H9 (cell line): ENCODE measurements at regions not wholly inside any gene's neighbourhood (a gene's known extent, or its start where the extent isn't known, plus 50 kb on each side); places are given as distances from the start of the nearest gene placed in this dataset.

Experiments
- DNase-seq: peaks from one replicate; pipeline ENCODE4 v3.0.0-alpha.2; 2017
- H2AFZ ChIP-seq: one replicate; pipeline ENCODE4 v1.6.1; 2013; ENCODE audit warnings: mild to moderate bottlenecking, low read length, control low read depth, moderate library complexity
- H2AK5ac ChIP-seq: 2 replicates; pipeline ENCODE4 v1.6.1; 2013; ENCODE audit warnings: low read length, control low read depth, mixed read lengths; ENCODE audit not compliant: insufficient read length
- H2BK120ac ChIP-seq: one replicate; pipeline ENCODE4 v1.6.1; 2013; ENCODE audit warnings: low read depth, mild to moderate bottlenecking, low read length, control low read depth, inconsistent platforms; ENCODE audit not compliant: poor library complexity, severe bottlenecking
- H2BK12ac ChIP-seq: 2 replicates; pipeline ENCODE4 v1.6.1; 2013; ENCODE audit warnings: low read length, control low read depth, mixed read lengths, low read depth; ENCODE audit not compliant: insufficient read length
- H2BK15ac ChIP-seq: 2 replicates; pipeline ENCODE4 v1.6.1; 2013; ENCODE audit warnings: low read depth, low read length, control low read depth
- H2BK20ac ChIP-seq: one replicate; pipeline ENCODE4 v1.6.1; 2013; ENCODE audit warnings: low read depth, mild to moderate bottlenecking, low read length, control low read depth, inconsistent platforms; ENCODE audit not compliant: poor library complexity, severe bottlenecking
- H2BK5ac ChIP-seq: 2 replicates; pipeline ENCODE4 v1.6.1; 2013; ENCODE audit warnings: low read length, control low read depth, mixed read lengths; ENCODE audit not compliant: insufficient read length
- H3K14ac ChIP-seq: 2 replicates; pipeline ENCODE4 v1.6.1; 2013; ENCODE audit warnings: low read length, control low read depth; ENCODE audit not compliant: insufficient read depth
- H3K18ac ChIP-seq: 2 replicates; pipeline ENCODE4 v1.6.1; 2013; ENCODE audit warnings: low read depth, mild to moderate bottlenecking, mixed read lengths, low read length, control low read depth; ENCODE audit not compliant: insufficient read length
- H3K23ac ChIP-seq: 2 replicates; pipeline ENCODE4 v1.6.1; 2013; ENCODE audit warnings: low read length, control low read depth, mixed read lengths, low read depth; ENCODE audit not compliant: insufficient read length
- H3K23me2 ChIP-seq: 2 replicates; pipeline ENCODE4 v1.6.1; 2013; ENCODE audit warnings: low read depth, mild to moderate bottlenecking, mixed read lengths, low read length, control low read depth; ENCODE audit not compliant: insufficient read length, poor library complexity, severe bottlenecking
- H3K27ac ChIP-seq: 2 replicates; pipeline ENCODE4 v1.5.1; 2013; ENCODE audit warnings: low read length, control low read depth, mixed read lengths, low read depth; ENCODE audit not compliant: insufficient read length
- H3K27me3 ChIP-seq: 2 replicates; pipeline ENCODE4 v1.6.1; 2013; ENCODE audit warnings: low read length, control low read depth, inconsistent platforms; ENCODE audit not compliant: insufficient read depth
- H3K4ac ChIP-seq: 2 replicates; pipeline ENCODE4 v1.6.1; 2013; ENCODE audit warnings: low read depth, mild to moderate bottlenecking, control low read depth, inconsistent platforms, low read length, moderate library complexity
- H3K4me1 ChIP-seq: 2 replicates; pipeline ENCODE4 v1.6.1; 2013; ENCODE audit warnings: low read length, control low read depth, inconsistent platforms; ENCODE audit not compliant: insufficient read depth
- H3K4me2 ChIP-seq: 2 replicates; pipeline ENCODE4 v1.6.1; 2013; ENCODE audit warnings: low read length, control low read depth, mixed read lengths; ENCODE audit not compliant: insufficient read length, insufficient read depth
- H3K56ac ChIP-seq: 2 replicates; pipeline ENCODE4 v1.6.1; 2013; ENCODE audit warnings: low read depth, mild to moderate bottlenecking, mixed read lengths, low read length, control low read depth; ENCODE audit not compliant: insufficient read length
- H3K79me1 ChIP-seq: 2 replicates; pipeline ENCODE4 v1.6.1; 2013; ENCODE audit warnings: low read depth, mild to moderate bottlenecking, moderate library complexity, low read length, control low read depth, inconsistent platforms; ENCODE audit not compliant: insufficient read depth, poor library complexity, severe bottlenecking
- H3K79me2 ChIP-seq: 2 replicates; pipeline ENCODE4 v1.6.1; 2013; ENCODE audit warnings: low read length, control low read depth, inconsistent platforms; ENCODE audit not compliant: insufficient read depth
- H3K9ac ChIP-seq: 2 replicates; pipeline ENCODE4 v1.6.1; 2013; ENCODE audit warnings: low read length, control low read depth, mixed read lengths; ENCODE audit not compliant: insufficient read length; ENCODE audit errors: extremely low read depth
- H3K9me3 ChIP-seq: one replicate; pipeline ENCODE4 v1.6.1; 2013; ENCODE audit warnings: low read depth, low read length, inconsistent platforms; ENCODE audit not compliant: control insufficient read depth
- H3T11ph ChIP-seq: one replicate; pipeline ENCODE4 v1.6.1; 2013; ENCODE audit warnings: mild to moderate bottlenecking, low read length, control low read depth, inconsistent platforms
- H4K20me1 ChIP-seq: one replicate; pipeline ENCODE4 v1.6.1; 2013; ENCODE audit not compliant: control insufficient read depth, insufficient read length, insufficient read depth
- H4K5ac ChIP-seq: 2 replicates; pipeline ENCODE4 v1.6.1; 2013; ENCODE audit warnings: low read depth, mild to moderate bottlenecking, mixed read lengths, low read length, control low read depth; ENCODE audit not compliant: insufficient read length
- H4K8ac ChIP-seq: replicated peaks from 2 replicates; pipeline ENCODE4 v1.6.1; 2013; ENCODE audit warnings: low read length, control low read depth, mixed read lengths, low read depth; ENCODE audit not compliant: insufficient read length
- H4K91ac ChIP-seq: 2 replicates; pipeline ENCODE4 v1.6.1; 2013; ENCODE audit warnings: low read depth, mild to moderate bottlenecking, moderate library complexity, mixed read lengths, low read length, control low read depth; ENCODE audit not compliant: insufficient read length
- H3K27ac Mint-ChIP-seq, 3 experiments: 2 replicates in 2 of 3; 3 replicates in 1 of 3; pipeline ENCODE4 v1.8.0; 2020 to 2021; ENCODE audit warnings: mixed read lengths in 3 of 3, mild to moderate bottlenecking in 1 of 3, moderate library complexity in 1 of 3
- H3K27me3 Mint-ChIP-seq: 2 replicates; pipeline ENCODE4 v1.8.0; 2021; ENCODE audit warnings: low read depth, mild to moderate bottlenecking, moderate library complexity, mixed read lengths
- H3K36me3 Mint-ChIP-seq, 3 experiments: 2 replicates in 2 of 3; 3 replicates in 1 of 3; pipeline ENCODE4 v1.8.0; 2020 to 2021; ENCODE audit warnings: low read depth in 3 of 3, mixed read lengths in 3 of 3; ENCODE audit not compliant: insufficient read depth in 1 of 3
- H3K4me1 Mint-ChIP-seq, 2 experiments: 2 replicates each; pipeline ENCODE4 v1.8.0; 2020; ENCODE audit warnings: mixed read lengths in 2 of 2
- H3K4me3 Mint-ChIP-seq, 2 experiments: 2 replicates in 1 of 2; 3 replicates in 1 of 2; pipeline ENCODE4 v1.8.0; 2020 to 2021; ENCODE audit warnings: mild to moderate bottlenecking in 2 of 2, mixed read lengths in 2 of 2, moderate library complexity in 1 of 2
- H3K9me3 Mint-ChIP-seq, 2 experiments: 2 replicates in 1 of 2; 3 replicates in 1 of 2; pipeline ENCODE4 v1.8.0; 2020; ENCODE audit warnings: mild to moderate bottlenecking in 2 of 2, mixed read lengths in 2 of 2, moderate library complexity in 1 of 2
- CTCF ChIP-seq: fragments of 200-600 bp; sonication (generic); conservative IDR thresholded peaks from 3 replicates; pipeline ENCODE4 v1.8.0; 2021; ENCODE audit warnings: antibody characterized with exemption, mild to moderate bottlenecking
- WGBS: extraction: QIAGEN DNeasy Blood & Tissue Kit; methylation state at CpG from one replicate; pipeline ENCODE4 v1.1.7; 2013; ENCODE audit warnings: missing lambda C conversion rate, low lambda C conversion rate, mixed read lengths; ENCODE audit not compliant: insufficient read length; ENCODE audit errors: extremely low coverage; 5-methylcytosine and 5-hydroxymethylcytosine counted together

GRCh38 chr20:21002486-21002885 lies 103.7 kb downstream of the LINC00237 start:
- Histone ChIP-seq H3K79me1 (no peaks in the 10 kb centered on the region), H3K79me2 (no peaks in the 10 kb centered on the region), H2AK5ac (no peak overlapping the region), H3K9me3 (no peaks in the 10 kb centered on the region), H3K23ac (no peak overlapping the region), H2BK20ac (peak overlapping the region; percentile 6), H2BK5ac (no peak overlapping the region), H2BK15ac (no peak overlapping the region), H2BK120ac (no peak overlapping the region), H2AFZ (no peak overlapping the region), H3K27me3 (no peaks in the 10 kb centered on the region), H4K20me1 (no peaks in the 10 kb centered on the region), H4K5ac (no peak overlapping the region), H3K56ac (no peak overlapping the region), H4K91ac (no peak overlapping the region), H3K4me1 (no peaks in the 10 kb centered on the region), H3K14ac (no peak overlapping the region), H3K9ac (no peak overlapping the region), H3K18ac (no peak overlapping the region), H3T11ph (no peak overlapping the region), H2BK12ac (no peak overlapping the region), H3K23me2 (no peaks in the 10 kb centered on the region), H4K8ac (no peak overlapping the region), H3K4ac (no peak overlapping the region), H3K27ac (no peak overlapping the region), H3K4me2 (no peak overlapping the region)
- Mint-ChIP-seq H3K27me3 (no peaks in the 10 kb centered on the region; the same call in 1 of the 2 replicates), H3K9me3 (no peaks in the 10 kb centered on the region), H3K27ac (no peak overlapping the region), H3K4me1 (no peaks in the 10 kb centered on the region), H3K36me3 (no peaks in the 10 kb centered on the region), H3K4me3 (no peak overlapping the region)
- TF ChIP-seq CTCF = no peak
- no peak for DNase-seq
- WGBS = no CpG with 5 or more reads among the region's 8 CpGs
